Upper lobe of left lung (tissue), 4 donors: ENCODE measurements at regions not wholly inside any gene's neighbourhood (a gene's known extent, or its start where the extent isn't known, plus 50 kb on each side); places are given as distances from the start of the nearest gene placed in this dataset.

Experiments
- POLR2A ChIP-seq, 4 donors: fragments of 450-650 bp; IDR thresholded peaks; one replicate each; pipeline ENCODE4 v1.5.1; 2016 to 2017; ENCODE audit warnings: antibody characterized with exemption in 4 of 4, mild to moderate bottlenecking in 2 of 4
- TF ChIP-seq, protein P1 (sequence below), 6 experiments: fragments of 450-650 bp in 4 of 6; fragments of 200-600 bp in 2 of 6; sonication (generic) in 2 of 6; IDR thresholded peaks; one replicate each; pipeline ENCODE4 v1.5.1; 2016 to 2019; ENCODE audit warnings: antibody characterized with exemption in 6 of 6

GRCh38 chr2:76247006-76247405 lies 536.3 kb upstream of the GCFC2 start:
- TF ChIP-seq, protein P1, sequence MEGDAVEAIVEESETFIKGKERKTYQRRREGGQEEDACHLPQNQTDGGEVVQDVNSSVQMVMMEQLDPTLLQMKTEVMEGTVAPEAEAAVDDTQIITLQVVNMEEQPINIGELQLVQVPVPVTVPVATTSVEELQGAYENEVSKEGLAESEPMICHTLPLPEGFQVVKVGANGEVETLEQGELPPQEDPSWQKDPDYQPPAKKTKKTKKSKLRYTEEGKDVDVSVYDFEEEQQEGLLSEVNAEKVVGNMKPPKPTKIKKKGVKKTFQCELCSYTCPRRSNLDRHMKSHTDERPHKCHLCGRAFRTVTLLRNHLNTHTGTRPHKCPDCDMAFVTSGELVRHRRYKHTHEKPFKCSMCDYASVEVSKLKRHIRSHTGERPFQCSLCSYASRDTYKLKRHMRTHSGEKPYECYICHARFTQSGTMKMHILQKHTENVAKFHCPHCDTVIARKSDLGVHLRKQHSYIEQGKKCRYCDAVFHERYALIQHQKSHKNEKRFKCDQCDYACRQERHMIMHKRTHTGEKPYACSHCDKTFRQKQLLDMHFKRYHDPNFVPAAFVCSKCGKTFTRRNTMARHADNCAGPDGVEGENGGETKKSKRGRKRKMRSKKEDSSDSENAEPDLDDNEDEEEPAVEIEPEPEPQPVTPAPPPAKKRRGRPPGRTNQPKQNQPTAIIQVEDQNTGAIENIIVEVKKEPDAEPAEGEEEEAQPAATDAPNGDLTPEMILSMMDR (IDR thresholded peaks at IDR 0.05) = no peak
- TF ChIP-seq POLR2A (IDR thresholded peaks at IDR 0.05) = no peak
